Parathyroid adenoma (tissue), 2 donors: ENCODE measurements at regions not wholly inside any gene's neighbourhood (a gene's known extent, or its start where the extent isn't known, plus 50 kb on each side); places are given as distances from the start of the nearest gene placed in this dataset.

Source experiments
- H2AFZ ChIP-seq: fragments of 300-600 bp; sonication (generic); one replicate; pipeline ENCODE4 v1.7.0; 2017; ENCODE audit warnings: antibody characterized with exemption, mild to moderate bottlenecking
- H3K27ac ChIP-seq: fragments of 300-600 bp; sonication (generic); one replicate; pipeline ENCODE4 v1.7.0; 2017
- H3K27me3 ChIP-seq: fragments of 300-600 bp; sonication (generic); one replicate; pipeline ENCODE4 v1.7.0; 2017; ENCODE audit warnings: low read length; ENCODE audit not compliant: control insufficient read depth, insufficient read depth
- H3K36me3 ChIP-seq: fragments of 300-600 bp; sonication (generic); one replicate; pipeline ENCODE4 v1.7.0; 2017; ENCODE audit warnings: low read length; ENCODE audit not compliant: control insufficient read depth, insufficient read depth
- H3K4me1 ChIP-seq: fragments of 300-600 bp; sonication (generic); one replicate; pipeline ENCODE4 v1.7.0; 2017; ENCODE audit warnings: control low read depth
- H3K4me2 ChIP-seq: fragments of 300-600 bp; sonication (generic); one replicate; pipeline ENCODE4 v1.7.0; 2017; ENCODE audit warnings: low read length
- H3K4me3 ChIP-seq: fragments of 300-600 bp; sonication (generic); one replicate; pipeline ENCODE4 v1.7.0; 2017; ENCODE audit warnings: low read depth, low read length
- H3K79me2 ChIP-seq: fragments of 300-600 bp; sonication (generic); one replicate; pipeline ENCODE4 v1.7.0; 2017; ENCODE audit warnings: control low read depth
- H3K9ac ChIP-seq: fragments of 300-600 bp; sonication (generic); one replicate; pipeline ENCODE4 v1.7.0; 2017; ENCODE audit warnings: mild to moderate bottlenecking
- H3K9me3 ChIP-seq: fragments of 300-600 bp; sonication (generic); one replicate; pipeline ENCODE4 v1.7.0; 2017; ENCODE audit warnings: low read length; ENCODE audit not compliant: control insufficient read depth
- CTCF ChIP-seq: fragments of 300-600 bp; sonication (generic); IDR thresholded peaks from one replicate; pipeline ENCODE4 v1.7.0; 2017; ENCODE audit warnings: antibody characterized with exemption, mild to moderate bottlenecking
- donor health status: primary hyperparathyroidism.

GRCh38 chr14:104321088-104321801 lies 182.9 kb downstream of the KIF26A start:
- TF ChIP-seq CTCF, result no peak
- no peaks in the 10 kb centered on the region for H3K27me3 ChIP-seq
- H3K4me1 ChIP-seq, result no peaks in the 10 kb centered on the region
- no peak overlapping the region for H3K4me3 ChIP-seq
- no peak overlapping the region for H3K9ac ChIP-seq
- H2AFZ ChIP-seq, result no peak overlapping the region
- H3K9me3 ChIP-seq, result no peaks in the 10 kb centered on the region
- H3K4me2 ChIP-seq, result no peak overlapping the region
- H3K36me3 ChIP-seq, result no peaks in the 10 kb centered on the region
- H3K27ac ChIP-seq, result no peak overlapping the region
- H3K79me2 ChIP-seq, result no peaks in the 10 kb centered on the region

DNA sequence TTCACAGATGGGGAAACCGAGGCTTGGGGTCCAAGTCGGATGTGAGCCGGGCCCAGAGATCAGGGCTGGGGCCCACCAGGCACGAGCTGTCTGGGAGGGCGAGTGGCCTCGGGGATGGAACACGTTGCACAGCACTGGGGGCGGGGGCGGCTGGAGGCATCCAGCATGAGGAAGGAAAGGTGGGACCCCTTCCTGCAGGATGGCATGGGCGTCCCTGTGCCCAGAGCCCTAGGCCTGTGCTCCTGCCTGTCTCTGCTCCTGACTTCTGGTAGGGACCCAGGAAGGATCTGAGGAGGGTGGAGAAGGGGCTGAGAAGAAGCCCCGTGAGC lies 183.4 kb downstream of the KIF26A start:
- no peak overlapping the region for H2AFZ ChIP-seq
- no peak overlapping the region for H3K9ac ChIP-seq
- no peak overlapping the region for H3K4me2 ChIP-seq
- H3K79me2 ChIP-seq, result no peaks in the 10 kb centered on the region
- no peak for TF ChIP-seq CTCF
- H3K4me1 ChIP-seq, result no peaks in the 10 kb centered on the region
- H3K27ac ChIP-seq, result no peak overlapping the region
- no peak overlapping the region for H3K4me3 ChIP-seq
- H3K9me3 ChIP-seq, result no peaks in the 10 kb centered on the region
- no peaks in the 10 kb centered on the region for H3K36me3 ChIP-seq
- H3K27me3 ChIP-seq, result no peaks in the 10 kb centered on the region

GRCh38 chr14:104322531-104323366 lies 184.4 kb downstream of the KIF26A start:
- TF ChIP-seq CTCF, result no peak
- Histone ChIP-seq H3K27me3 (no peaks in the 10 kb centered on the region), H2AFZ (no peak overlapping the region), H3K27ac (no peak overlapping the region), H3K9me3 (no peaks in the 10 kb centered on the region), H3K36me3 (no peaks in the 10 kb centered on the region), H3K79me2 (no peaks in the 10 kb centered on the region), H3K4me3 (no peak overlapping the region), H3K9ac (no peak overlapping the region), H3K4me1 (no peaks in the 10 kb centered on the region), H3K4me2 (no peak overlapping the region)

DNA sequence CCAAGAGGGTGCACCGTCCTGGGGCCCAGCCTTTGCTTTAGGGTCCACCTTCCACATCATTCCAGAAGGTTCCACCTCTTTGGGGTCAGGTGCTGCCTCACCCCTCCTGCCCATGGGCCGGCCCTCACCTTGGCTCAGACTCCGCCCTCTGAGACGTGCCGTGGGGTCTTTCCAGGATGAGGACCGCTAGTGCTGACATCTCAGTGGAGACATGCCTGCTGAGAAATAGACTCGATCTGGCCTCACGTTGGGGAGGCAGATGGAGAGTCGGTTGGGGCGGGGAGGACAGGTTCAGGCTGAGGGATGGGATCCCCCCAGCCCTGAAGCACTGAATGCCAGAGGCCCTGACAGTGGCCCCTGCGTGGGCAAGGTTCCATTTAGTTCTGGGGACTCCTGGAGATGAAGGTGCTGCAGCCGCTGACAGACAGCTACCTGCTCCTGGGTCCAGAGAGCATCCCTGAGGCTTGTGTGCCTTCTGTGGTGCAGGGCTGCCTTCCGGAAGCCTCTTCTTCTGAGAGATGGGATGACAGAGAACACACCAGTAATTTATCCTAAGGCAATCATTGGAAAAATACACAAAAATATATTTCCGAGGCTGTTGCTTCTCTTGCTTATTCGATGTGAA lies 185.3 kb downstream of the KIF26A start:
- H3K27me3 ChIP-seq, result no peaks in the 10 kb centered on the region
- H3K4me2 ChIP-seq, result no peak overlapping the region
- no peaks in the 10 kb centered on the region for H3K79me2 ChIP-seq
- no peak overlapping the region for H3K4me3 ChIP-seq
- TF ChIP-seq CTCF, result no peak
- no peaks in the 10 kb centered on the region for H3K4me1 ChIP-seq
- no peak overlapping the region for H2AFZ ChIP-seq
- H3K36me3 ChIP-seq, result no peaks in the 10 kb centered on the region
- no peaks in the 10 kb centered on the region for H3K9me3 ChIP-seq
- H3K9ac ChIP-seq, result no peak overlapping the region
- H3K27ac ChIP-seq, result no peak overlapping the region
